ENCODE measurements at regions not wholly inside any gene's neighbourhood (a gene's known extent, or its start where the extent isn't known, plus 50 kb on each side); places are given as distances from the start of the nearest gene placed in this dataset.

DNA sequence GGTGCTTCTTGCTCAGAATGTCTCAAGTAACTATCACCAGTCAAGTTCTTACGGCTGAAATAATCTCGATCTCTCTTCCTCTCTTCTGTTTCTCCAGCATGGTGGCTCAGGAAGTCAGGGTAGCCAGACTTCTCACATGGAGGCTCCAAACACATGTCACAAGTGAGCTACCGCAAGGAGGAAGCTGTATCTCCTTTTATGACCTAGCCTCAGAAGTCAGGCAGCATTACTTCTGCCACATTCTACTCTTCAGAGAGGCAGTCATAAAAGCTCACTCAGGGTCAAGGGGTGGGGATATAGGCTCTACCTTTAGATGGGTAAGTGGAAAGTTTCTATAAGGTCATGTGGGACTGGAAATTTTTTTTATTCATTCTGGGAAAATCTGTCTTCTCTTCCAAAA, 86.6 kb upstream of the NEO1 start:
- no peak for DNase-seq (ENCODE audit: low spot score)

- no peak for DNase-seq (ENCODE audit: low spot score)
Observed at GRCh38 chr15:72964542-72964941, 87.7 kb upstream of the NEO1 start.

DNA sequence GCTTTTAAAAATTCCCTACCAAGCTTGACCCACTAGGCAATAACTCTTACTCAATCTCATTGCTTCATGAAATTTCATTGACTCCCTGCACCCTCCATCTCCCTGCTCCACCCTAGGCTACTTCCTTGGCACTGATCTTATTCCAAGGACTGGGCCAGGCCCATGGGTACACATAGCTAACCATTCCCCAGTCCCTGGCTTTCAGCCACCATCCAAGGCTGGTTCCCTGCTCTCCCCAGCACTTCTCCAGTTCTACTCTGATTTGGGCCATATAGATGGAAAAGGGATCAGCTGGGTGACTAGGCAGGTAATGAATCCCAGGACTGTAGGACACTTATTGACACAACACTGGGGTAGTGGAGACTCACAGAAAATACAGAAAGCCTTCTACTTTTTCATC, 88.1 kb upstream of the NEO1 start:
- DNase-seq (ENCODE audit: low spot score) = no peak

GRCh38 chr15:72962054-72962702, 90.1 kb upstream of the NEO1 start:
- DNase-seq (ENCODE audit: low spot score) = no peak

DNA sequence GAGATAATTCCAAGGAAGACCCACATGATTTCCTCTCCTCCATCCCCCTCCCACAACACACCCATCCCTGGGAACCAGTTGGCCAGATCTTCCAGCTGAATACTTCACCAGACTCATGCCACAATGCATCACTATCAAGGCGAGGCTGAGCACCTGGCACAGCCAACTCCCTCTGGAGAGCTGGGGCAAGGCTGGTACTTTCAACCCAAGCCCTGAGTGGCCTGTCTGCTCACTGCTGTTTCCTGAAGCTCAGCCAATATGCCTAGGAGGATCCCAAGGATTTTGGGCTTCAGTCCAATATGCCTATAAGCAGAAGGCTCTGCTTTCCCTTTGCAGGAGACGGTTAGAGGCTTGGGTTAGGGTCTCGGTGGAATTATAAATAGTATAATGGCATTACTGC, 90.9 kb upstream of the NEO1 start:
- DNase-seq (ENCODE audit: low spot score) = no peak

- DNase-seq (ENCODE audit: low spot score) = no peak
Observed at GRCh38 chr15:72958634-72959033, 93.6 kb upstream of the NEO1 start.

DNA sequence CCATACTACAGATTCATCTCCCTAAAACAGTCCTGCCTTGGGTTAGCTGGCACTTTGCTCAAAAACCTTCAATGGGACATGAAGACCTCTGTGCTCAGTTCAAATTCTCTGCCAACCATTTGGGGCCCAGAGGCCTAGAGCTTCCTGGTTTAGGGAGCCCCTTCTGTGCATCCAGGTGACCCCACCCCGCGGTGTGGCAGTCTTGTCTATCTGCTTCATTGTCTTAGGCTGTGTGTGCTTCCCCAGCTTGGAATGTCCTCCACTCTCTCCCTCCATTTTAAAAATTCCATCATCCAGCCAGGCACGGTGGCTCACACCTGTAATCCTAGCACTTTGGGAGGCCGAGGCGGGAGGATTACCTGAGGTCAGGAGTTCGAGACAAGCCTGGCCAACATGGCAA, 99.0 kb upstream of the NEO1 start:
- no peak for DNase-seq (ENCODE audit: low spot score)

GRCh38 chr15:72952151-72952550, 100.1 kb upstream of the NEO1 start:
- DNase-seq (ENCODE audit: low spot score) = no peak

- DNase-seq (ENCODE audit: low spot score) = no peak
Observed at GRCh38 chr15:72948662-72949061, 103.6 kb upstream of the NEO1 start.

GRCh38 chr15:72947709-72948108, 104.6 kb upstream of the NEO1 start:
- no peak for DNase-seq (ENCODE audit: low spot score)

GRCh38 chr15:72944565-72944964, 107.7 kb upstream of the NEO1 start:
- DNase-seq (ENCODE audit: low spot score) = no peak

GRCh38 chr15:72940229-72940622, 112.0 kb upstream of the NEO1 start:
- DNase-seq (ENCODE audit: low spot score) = no peak

DNA sequence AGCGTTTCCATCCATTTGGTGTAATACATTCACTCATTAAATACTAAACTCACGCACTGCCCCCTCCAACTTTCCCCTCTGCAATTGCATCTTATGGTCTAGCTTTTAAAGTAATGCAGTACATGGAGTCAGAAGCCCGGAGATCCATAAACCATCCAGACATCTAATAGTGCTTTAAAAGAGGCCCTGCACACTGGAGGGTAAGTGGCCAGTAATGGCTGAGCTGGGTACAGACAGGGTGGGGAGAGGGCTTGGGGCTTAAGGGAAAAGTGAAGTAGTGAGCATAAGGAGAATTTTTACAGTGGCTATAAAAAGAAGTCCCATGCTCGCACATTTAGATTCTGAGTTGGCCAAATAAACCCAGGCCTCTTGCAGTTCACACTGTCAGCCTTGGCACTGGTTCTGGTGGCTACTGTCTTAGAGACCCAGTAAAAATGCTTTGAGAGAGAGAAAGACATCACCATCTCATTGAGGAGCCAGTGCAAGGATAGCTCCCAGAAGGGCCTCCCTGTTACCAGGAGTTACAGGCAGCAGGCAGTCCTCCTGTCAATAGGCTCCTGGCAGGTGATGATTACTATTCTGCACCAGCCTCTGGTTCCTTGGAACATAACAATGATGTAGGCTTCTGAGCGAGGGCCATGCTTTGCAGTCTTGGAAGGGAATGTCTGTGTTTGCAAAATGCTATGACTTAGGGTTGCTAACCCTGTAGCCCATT, 112.6 kb upstream of the NEO1 start:
- no peak for DNase-seq (ENCODE audit: low spot score)

DNA sequence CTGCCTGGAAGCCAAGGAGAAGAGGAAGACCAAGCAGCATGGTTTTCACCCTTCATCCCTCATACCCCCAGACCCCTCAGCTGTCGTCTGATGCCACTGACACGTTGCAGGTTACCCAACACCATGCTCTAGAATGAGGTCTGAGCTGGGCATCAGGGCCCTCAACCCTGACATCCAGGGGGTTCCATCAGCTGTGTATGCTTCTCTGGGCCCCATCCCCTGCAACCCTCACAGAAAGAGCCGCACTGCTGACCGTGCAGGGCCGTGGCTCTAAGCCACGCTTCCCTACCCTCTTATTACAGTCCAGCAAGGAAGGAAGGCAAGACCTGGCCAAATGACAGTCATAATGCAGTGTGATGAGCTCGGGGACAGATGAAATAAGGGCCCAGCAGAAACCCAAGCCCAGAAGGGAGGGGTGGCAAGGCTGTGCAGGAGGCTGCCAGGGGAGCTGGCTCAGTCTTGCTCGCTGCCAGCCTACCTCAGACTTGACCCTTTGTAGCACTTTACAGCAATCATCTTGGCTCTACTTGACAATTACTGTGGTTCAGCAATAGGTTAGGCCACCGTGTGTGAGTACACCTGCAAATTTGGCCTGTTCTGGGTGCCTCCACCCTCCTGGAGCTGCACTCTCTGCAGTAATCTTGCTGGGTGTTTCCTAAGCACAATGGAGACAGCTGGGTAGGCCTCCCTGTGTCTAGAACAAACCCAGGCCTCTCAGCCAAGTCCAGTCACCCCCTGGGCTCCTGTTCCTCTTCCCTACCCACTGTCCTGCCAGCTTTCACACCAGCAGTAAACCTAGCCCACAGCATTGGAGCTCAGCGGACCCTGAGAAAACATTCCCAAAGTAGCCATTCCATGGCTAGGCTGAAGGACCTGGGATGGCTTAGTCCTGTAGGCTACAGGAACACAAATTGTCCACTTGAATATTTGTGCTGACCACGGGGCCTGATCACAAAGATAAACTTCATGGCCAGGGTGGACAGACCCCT, 115.3 kb upstream of the NEO1 start:
- DNase-seq (ENCODE audit: low spot score) = no peak

DNA sequence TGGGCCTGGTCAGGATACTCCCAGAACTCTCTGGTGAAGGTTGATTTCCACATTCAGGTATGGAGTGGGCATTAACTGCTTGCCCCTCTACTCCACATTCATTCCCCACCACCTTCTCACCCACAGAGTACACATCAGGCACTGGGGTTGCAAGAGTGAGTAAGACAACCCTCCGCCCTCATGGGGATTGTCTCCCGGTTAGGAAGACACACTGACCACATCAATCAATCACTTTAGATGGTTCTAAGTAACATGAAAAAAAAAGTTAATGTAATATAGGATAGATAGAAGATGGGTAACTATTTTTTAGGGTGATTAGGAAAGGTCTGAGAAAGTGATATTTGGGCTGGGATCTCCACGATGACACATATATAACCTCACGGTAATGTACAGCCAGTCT, 116.0 kb upstream of the NEO1 start:
- no peak for DNase-seq (ENCODE audit: low spot score)

DNA sequence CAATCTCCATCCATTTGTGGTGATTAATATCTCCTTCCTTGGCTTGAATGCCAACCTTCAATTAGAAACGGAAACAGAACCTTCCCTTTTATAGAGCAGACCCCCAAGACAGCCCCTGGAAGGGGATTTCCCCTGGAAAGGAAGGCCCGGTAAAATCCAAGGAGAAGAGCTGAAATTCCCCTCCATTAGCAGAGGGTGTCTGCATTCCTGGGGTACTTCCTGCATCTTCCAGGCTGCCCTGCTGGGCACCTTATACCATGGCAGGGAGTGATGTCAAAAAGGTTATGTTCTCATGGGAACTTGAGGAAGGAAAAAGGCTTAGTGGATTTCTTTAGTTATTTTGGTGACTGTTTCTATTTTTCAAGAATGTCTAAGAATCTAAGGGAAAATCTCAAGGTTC, 116.7 kb upstream of the NEO1 start:
- DNase-seq (ENCODE audit: low spot score) = no peak

DNA sequence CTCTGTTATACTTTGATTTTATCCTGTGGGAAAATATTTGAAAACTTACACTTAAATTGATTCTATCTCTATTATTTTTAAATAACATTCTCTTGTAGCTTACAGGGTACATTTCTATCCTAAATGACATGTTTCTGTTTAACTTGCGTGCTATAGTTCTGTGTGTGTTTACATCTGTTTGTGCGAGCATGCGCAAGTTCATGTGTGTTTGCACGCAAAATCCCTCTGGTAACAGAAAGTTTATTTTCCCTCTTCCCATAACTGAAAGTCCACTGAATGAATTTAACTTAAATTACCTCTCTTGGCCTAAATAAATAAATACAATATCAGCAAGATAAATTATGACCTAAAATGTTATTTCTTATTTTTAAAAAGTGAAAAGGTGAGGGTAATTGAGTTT, 117.3 kb upstream of the NEO1 start:
- DNase-seq (ENCODE audit: low spot score) = no peak

DNA sequence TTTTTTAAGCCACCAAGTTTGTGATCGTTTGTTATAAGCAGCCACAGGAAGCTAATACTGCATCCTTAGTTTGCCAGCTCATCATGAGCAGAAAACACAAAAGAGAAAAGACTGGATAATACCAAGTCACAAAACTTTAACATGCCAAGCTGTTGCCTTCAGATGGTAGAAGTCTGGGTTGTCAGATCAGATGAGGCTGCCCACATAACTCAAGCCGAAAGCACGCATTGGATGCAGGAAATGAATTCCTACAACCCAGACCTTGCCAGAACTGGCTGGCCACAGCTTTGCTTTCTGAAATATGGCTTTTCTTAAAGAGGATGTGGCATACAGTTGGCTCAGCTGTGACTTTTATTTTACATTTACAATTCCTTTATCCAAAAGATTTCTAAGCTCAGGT, 118.3 kb upstream of the NEO1 start:
- no peak for DNase-seq (ENCODE audit: low spot score)

DNA sequence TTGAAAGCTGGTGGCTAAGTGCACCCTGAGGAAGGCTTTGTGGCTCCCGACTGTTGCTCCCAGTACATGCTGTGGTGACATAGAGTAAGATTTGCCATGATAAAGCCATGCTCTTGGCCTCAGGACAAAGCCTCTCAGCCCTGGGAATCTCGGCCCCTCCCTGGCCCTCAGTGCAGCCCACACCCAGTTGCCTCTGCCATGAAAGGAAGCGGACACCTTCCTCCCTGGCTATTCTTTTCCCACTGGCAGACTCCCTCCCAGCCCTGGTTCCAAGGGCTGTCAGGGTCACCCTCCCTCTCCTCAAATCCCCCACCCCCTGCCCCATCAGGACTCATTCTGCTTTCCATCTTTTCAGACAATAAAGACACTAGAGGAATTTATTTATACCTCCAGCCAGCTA, 119.8 kb upstream of the NEO1 start:
- no peak for DNase-seq (ENCODE audit: low spot score)

DNA sequence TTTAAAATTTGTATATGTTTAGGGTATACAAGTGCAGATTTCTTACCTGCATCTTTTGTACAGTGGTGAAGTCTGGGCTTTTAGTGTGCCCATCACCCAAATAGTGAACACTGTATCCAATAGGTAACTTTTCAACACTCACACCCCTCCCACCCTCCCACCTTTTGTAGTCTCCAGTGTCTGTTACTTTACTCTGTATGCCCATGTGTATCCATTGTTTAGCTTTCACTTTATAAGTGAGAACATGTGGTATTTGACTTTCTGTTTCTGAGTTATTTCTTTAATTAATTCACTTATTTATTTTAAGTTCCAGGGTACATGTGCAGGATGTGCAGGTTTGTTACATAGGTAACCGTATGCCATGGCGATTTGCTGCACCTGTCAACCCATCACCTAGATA, 124.8 kb upstream of the NEO1 start:
- DNase-seq (ENCODE audit: low spot score) = no peak

DNA sequence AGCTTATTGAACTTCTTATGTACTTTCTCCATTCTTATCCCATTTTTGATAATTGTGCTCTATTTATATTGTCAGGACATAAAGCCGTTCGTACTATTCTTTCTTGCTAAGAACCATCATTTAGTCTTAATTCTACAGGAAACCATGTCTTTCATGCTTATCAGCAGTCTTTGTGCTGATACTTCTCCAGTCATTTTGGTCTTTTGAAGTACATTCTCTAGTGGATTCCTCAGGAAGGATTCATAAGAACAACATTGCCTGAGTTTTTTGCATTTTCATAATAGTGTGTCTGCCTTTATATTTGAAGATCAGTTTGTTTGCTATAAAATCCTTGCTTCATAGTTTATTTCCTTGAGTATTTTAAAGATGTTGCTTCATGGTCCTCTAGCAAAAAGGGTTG, 126.6 kb upstream of the NEO1 start:
- DNase-seq (ENCODE audit: low spot score) = no peak

DNA sequence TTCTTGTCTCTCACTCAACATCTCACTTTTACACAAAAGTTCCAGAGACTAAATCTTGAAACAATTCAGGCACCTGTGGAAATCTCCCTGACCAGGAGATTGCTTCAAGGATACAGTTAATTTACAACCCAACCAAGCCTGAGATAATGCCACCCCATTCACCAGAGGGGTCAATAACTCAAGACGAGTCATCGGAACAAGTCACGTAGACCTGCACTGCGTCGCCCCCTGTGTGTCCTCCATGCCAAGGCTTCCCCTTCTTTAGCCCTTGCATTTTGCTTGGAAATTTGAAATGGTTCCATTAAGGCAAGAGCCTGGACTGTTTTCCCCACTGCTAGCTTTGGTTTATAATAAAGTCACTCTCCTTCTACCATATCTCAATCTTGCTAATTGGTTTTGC, 129.0 kb upstream of the NEO1 start:
- DNase-seq (ENCODE audit: low spot score) = no peak

- no peak for DNase-seq (ENCODE audit: low spot score)
Observed at GRCh38 chr15:72920551-72920950, 131.7 kb upstream of the NEO1 start.
